Sigmoid colon (tissue), 4 donors: ENCODE measurements at regions not wholly inside any gene's neighbourhood (a gene's known extent, or its start where the extent isn't known, plus 50 kb on each side); places are given as distances from the start of the nearest gene placed in this dataset.

ENCODE experiments used
- CTCF ChIP-seq, 4 experiments: fragments of 450-650 bp in 3 of 4; fragments of 200-600 bp in 1 of 4; IDR thresholded peaks; one replicate each; pipeline ENCODE4 v1.5.1; 2016 to 2019; ENCODE audit warnings: antibody characterized with exemption in 4 of 4, mild to moderate bottlenecking in 3 of 4, moderate library complexity in 2 of 4
- EP300 ChIP-seq, 4 donors: sonication (generic); formaldehyde crosslinking; IDR thresholded peaks; one replicate each; pipeline ENCODE4 v1.6.1; 2017; ENCODE audit warnings: antibody characterized with exemption in 4 of 4
- POLR2A ChIP-seq, 2 donors: fragments of 450-650 bp; IDR thresholded peaks; one replicate each; pipeline ENCODE4 v1.6.1; 2016; ENCODE audit warnings: antibody characterized with exemption in 2 of 2, mild to moderate bottlenecking in 2 of 2, moderate library complexity in 2 of 2

GRCh38 chr12:40505327-40505726 is 186.9 kb upstream of the CNTN1 start:
- TF ChIP-seq POLR2A (IDR thresholded peaks at IDR 0.05): no peak
- TF ChIP-seq EP300 (IDR thresholded peaks at IDR 0.05): no peak
- TF ChIP-seq CTCF (IDR thresholded peaks at IDR 0.05): no peak
